Astrocyte of the spinal cord (primary cell): ENCODE measurements at regions not wholly inside any gene's neighbourhood (a gene's known extent, or its start where the extent isn't known, plus 50 kb on each side); places are given as distances from the start of the nearest gene placed in this dataset.

Source experiments
- DNase-seq: peaks from one replicate; pipeline ENCODE4 v3.0.0; 2011; ENCODE audit warnings: low read depth, low spot score
- H3K4me3 ChIP-seq: 2 replicates; pipeline ENCODE4 v1.5.1; 2011; ENCODE audit warnings: low read depth, mild to moderate bottlenecking, low read length, moderate library complexity
- CTCF ChIP-seq: IDR thresholded peaks from 2 replicates; pipeline ENCODE4 v1.5.1; 2012; ENCODE audit warnings: low read depth, mild to moderate bottlenecking, low read length, inconsistent platforms
- in situ Hi-C: cut with HindIII; loops from 2 replicates; pipeline ENCODE4 v1.10.0; 2017; ENCODE audit warnings: low sequenced_read_pairs

GRCh38 chr10:55214608-55215007 is 413.6 kb upstream of the PCDH15 start:
- in situ Hi-C loops: no loop called here
- TF ChIP-seq CTCF: no peak
- DNase-seq: no peak
- H3K4me3 ChIP-seq: no peak overlapping the region

- TF ChIP-seq CTCF: no peak
- DNase-seq: no peak
- in situ Hi-C loops: no loop called here
- no peak overlapping the region for H3K4me3 ChIP-seq
These were observed 411.0 kb upstream of the PCDH15 start for GRCh38 chr10:55212051-55212450.

DNA sequence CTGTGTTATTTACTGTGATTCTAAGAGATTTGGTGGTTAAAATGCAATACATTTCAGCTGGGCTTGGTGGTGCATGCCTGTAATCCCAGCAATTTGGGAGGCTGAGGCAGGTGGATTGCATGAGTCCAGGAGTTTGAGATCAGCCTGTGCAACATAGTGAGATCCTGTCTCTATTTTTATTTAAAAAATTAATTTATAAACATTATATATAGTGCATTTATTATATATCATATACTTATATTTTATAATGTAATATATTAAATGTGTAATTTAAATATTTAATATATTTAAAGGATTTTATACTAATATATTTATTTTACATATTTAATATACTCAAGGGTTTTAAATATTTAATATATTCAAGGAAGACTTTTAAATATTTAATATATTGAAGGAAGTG is 402.8 kb upstream of the PCDH15 start:
- no peak overlapping the region for H3K4me3 ChIP-seq
- in situ Hi-C loops: no loop called here
- no peak for DNase-seq
- no peak for TF ChIP-seq CTCF

DNA sequence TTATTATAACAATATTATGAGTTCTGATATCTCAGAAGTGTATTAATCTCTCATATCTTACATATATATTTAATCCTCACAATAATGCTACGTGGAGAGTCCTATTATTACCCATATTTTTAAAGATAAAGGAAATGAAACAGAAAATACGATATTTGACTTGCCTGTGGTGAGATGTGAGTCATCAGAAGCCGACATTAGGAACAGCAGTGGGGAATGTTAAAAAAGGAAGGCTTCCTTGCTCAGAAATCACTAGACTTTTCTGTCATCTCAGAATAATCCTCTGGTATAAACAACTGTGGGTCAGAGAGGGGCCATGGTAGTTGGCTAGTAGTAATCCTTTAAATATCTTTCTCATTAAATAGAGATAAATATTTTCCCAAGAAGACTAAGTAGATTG is 402.3 kb upstream of the PCDH15 start:
- in situ Hi-C loops: no loop called here
- TF ChIP-seq CTCF: no peak
- peak; percentile 19 for DNase-seq
- H3K4me3 ChIP-seq: no peak overlapping the region

- TF ChIP-seq CTCF: no peak
- H3K4me3 ChIP-seq: no peak overlapping the region
- no peak for DNase-seq
- in situ Hi-C loops: no loop called here
These were observed 399.0 kb upstream of the PCDH15 start for GRCh38 chr10:55200020-55200419.

GRCh38 chr10:55191236-55191860 is 390.3 kb upstream of the PCDH15 start:
- no peak overlapping the region for H3K4me3 ChIP-seq
- in situ Hi-C loops: no loop called here
- DNase-seq: no peak
- no peak for TF ChIP-seq CTCF

DNA sequence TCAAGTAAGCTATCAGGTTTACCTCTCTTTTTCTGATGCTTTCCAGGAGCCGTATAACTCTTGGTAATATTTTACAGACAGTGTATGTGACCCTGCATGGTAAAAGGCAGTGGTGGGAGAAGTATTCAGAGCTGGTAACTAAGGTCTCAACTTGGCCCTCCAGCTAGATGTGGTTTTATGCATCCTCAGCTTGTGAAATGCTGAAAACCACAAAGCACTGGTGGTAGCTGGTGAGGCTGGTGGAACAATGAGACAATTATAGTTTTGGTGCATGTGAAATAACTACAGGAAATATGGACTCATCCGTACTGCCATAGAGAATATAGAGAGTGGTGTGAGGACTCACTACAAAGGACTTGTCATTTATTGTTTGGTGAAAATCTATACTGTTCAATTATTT is 383.0 kb upstream of the PCDH15 start:
- no peak for TF ChIP-seq CTCF
- DNase-seq: peak; percentile 64
- in situ Hi-C loops: no loop called here
- no peak overlapping the region for H3K4me3 ChIP-seq
